HCT116 (cell line): ENCODE measurements at regions not wholly inside any gene's neighbourhood (a gene's known extent, or its start where the extent isn't known, plus 50 kb on each side); places are given as distances from the start of the nearest gene placed in this dataset.

ENCODE experiments used
- ATAC-seq: fragments of 200-7000 bp; cut with Tn5 transposase; 2 replicates; pipeline ENCODE4 v1.9.1; 2020; ENCODE audit warnings: mild to moderate bottlenecking, moderate library complexity
- BruUV-seq: library from RNA; stranded (reverse); fragments of 400-500 nt; replicated peaks from 2 replicates; lab custom pipeline; 2021; lab: Mats Ljungman, UMichigan
- CTCF ChIA-PET: fragments of 300-600 bp; sonication (Branson Sonifier 250); formaldehyde crosslinking; loops from one replicate; lab custom pipeline; 2021; ENCODE audit warnings: antibody characterized with exemption; lab: Charles Lee
- POLR2A ChIA-PET: fragments of 300-600, 350-600 bp; sonication (Branson Sonifier 250); formaldehyde crosslinking; loops from one replicate; lab custom pipeline; 2021; ENCODE audit warnings: antibody characterized with exemption; lab: Charles Lee
- RAD21 ChIA-PET, 2 experiments: fragments of 300-600 bp; sonication (Branson Sonifier 250); formaldehyde crosslinking; loops; one replicate each; lab custom pipeline; 2023; ENCODE audit warnings: low total read pairs in 2 of 2; ENCODE audit not compliant: uncharacterized antibody in 2 of 2, unreplicated experiment in 2 of 2, low non-redundant PET in 1 of 2; lab: Charles Lee
- DNase-seq: peaks from one replicate; pipeline ENCODE4 v3.0.0-alpha.2; 2010; ENCODE audit warnings: low read depth, low spot score
- H2AFZ ChIP-seq: fragments of 200-600 bp; shearing (Covaris generic), sonication (generic); 2 replicates; pipeline ENCODE4 v1.6.1; 2017; ENCODE audit warnings: low read depth, mixed run types, mixed read lengths, antibody characterized with exemption, low read length; ENCODE audit not compliant: poor library complexity, severe bottlenecking
- H3K27ac ChIP-seq: 2 replicates; pipeline ENCODE4 v1.5.1; 2012; ENCODE audit warnings: low read depth, low read length
- H3K27me3 ChIP-seq: fragments of 200-600 bp; sonication (generic); 2 replicates; pipeline ENCODE4 v1.6.1; 2016; ENCODE audit warnings: mixed run types, low read length, mixed read lengths; ENCODE audit not compliant: insufficient read depth
- H3K36me3 ChIP-seq, 2 experiments: fragments of 200-500 bp in 1 of 2; fragments of 200-600 bp in 1 of 2; sonication (Bioruptor generic) in 1 of 2; sonication (generic) in 1 of 2; 2 replicates each; pipeline versions ENCODE4 v1.5.1 to v1.6.1; 2014 to 2016; ENCODE audit warnings: low read length in 2 of 2, inconsistent platforms in 1 of 2, mixed read lengths in 1 of 2, mixed run types in 1 of 2; ENCODE audit not compliant: insufficient read depth in 2 of 2, control insufficient read depth in 1 of 2
- H3K4me1 ChIP-seq, 2 experiments: fragments of 200-600 bp in 1 of 2; sonication (generic) in 1 of 2; 2 replicates each; pipeline versions ENCODE4 v1.5.1 to v1.6.1; 2012 to 2017; ENCODE audit warnings: low read length in 2 of 2, inconsistent platforms in 1 of 2, mild to moderate bottlenecking in 1 of 2, mixed read lengths in 1 of 2, mixed run types in 1 of 2, moderate library complexity in 1 of 2; ENCODE audit not compliant: insufficient read depth in 2 of 2, control insufficient read depth in 1 of 2
- H3K4me2 ChIP-seq: fragments of 200-600 bp; sonication (generic); 2 replicates; pipeline ENCODE4 v1.6.1; 2017; ENCODE audit warnings: mixed run types, low read length, mixed read lengths
- H3K4me3 ChIP-seq, 2 experiments: fragments of 200-600 bp in 1 of 2; sonication (generic) in 1 of 2; replicated peaks in 1 of 2; 2 replicates each; pipeline ENCODE4 v1.5.1; 2011 to 2016; ENCODE audit warnings: low read length in 2 of 2, control low read depth in 1 of 2, low read depth in 1 of 2, mild to moderate bottlenecking in 1 of 2, mixed read lengths in 1 of 2, mixed run types in 1 of 2
- H3K79me2 ChIP-seq: fragments of 200-600 bp; sonication (generic); 2 replicates; pipeline ENCODE4 v1.6.1; 2017; ENCODE audit warnings: mild to moderate bottlenecking, mixed run types, low read length, moderate library complexity, mixed read lengths; ENCODE audit not compliant: insufficient read depth
- H3K9ac ChIP-seq: fragments of 200-600 bp; sonication (generic); 2 replicates; pipeline ENCODE4 v1.6.1; 2016; ENCODE audit warnings: low read length, mixed read lengths
- H3K9me2 ChIP-seq: fragments of 200-600 bp; sonication (generic), shearing (Covaris generic); 2 replicates; pipeline ENCODE4 v1.6.1; 2017; ENCODE audit warnings: mixed run types, mild to moderate bottlenecking, moderate library complexity; ENCODE audit not compliant: insufficient read depth
- H3K9me3 ChIP-seq, 2 experiments: fragments of 200-500 bp in 1 of 2; fragments of 200-600 bp in 1 of 2; sonication (Bioruptor generic) in 1 of 2; sonication (generic) in 1 of 2; 2 replicates each; pipeline ENCODE4 v1.6.1; 2014 to 2017; ENCODE audit warnings: low read length in 2 of 2, mixed read lengths in 2 of 2, inconsistent platforms in 1 of 2, low read depth in 1 of 2, mild to moderate bottlenecking in 1 of 2, mixed run types in 1 of 2, moderate library complexity in 1 of 2; ENCODE audit not compliant: control insufficient read depth in 1 of 2, insufficient read depth in 1 of 2
- H4K20me1 ChIP-seq: fragments of 200-600 bp; sonication (generic), shearing (Covaris generic); 2 replicates; pipeline ENCODE4 v1.6.1; 2017; ENCODE audit warnings: mixed run types, mild to moderate bottlenecking, moderate library complexity; ENCODE audit not compliant: insufficient read depth
- EZH2 ChIP-seq: fragments of 200-600 bp; sonication (generic); IDR thresholded peaks from 2 replicates; pipeline ENCODE4 v1.6.1; 2017; ENCODE audit warnings: antibody characterized with exemption, mixed run types
- RAD21 ChIP-seq: IDR thresholded peaks from 2 replicates; pipeline ENCODE4 v1.6.1; 2012; ENCODE audit warnings: low read depth, mild to moderate bottlenecking
- intact Hi-C: fragments of 100-400 bp; cut with micrococcal nuclease; formaldehyde crosslinking; loops from 2 replicates; pipeline ENCODE4 v1.10.0; 2022
- TF ChIP-seq, protein P1 (sequence below), 3 experiments: fragments of 200-600 bp in 1 of 3; sonication (generic) in 1 of 3; IDR thresholded peaks in 2 of 3; conservative IDR thresholded peaks in 1 of 3; 2 replicates each; pipeline ENCODE4 v1.5.1; 2012 to 2017; ENCODE audit warnings: low read depth in 2 of 3, low read length in 2 of 3, antibody characterized with exemption in 1 of 3, borderline replicate concordance in 1 of 3, control low read depth in 1 of 3, mild to moderate bottlenecking in 1 of 3, mixed read lengths in 1 of 3, mixed run types in 1 of 3, moderate library complexity in 1 of 3; ENCODE audit not compliant: insufficient read depth in 1 of 3
- TF ChIP-seq, protein P2 (sequence below): IDR thresholded peaks from 2 replicates; pipeline ENCODE4 v1.6.1; 2011; ENCODE audit warnings: mild to moderate bottlenecking, low read length, moderate library complexity; ENCODE audit not compliant: insufficient replicate concordance; ENCODE audit errors: extremely low read depth

DNA sequence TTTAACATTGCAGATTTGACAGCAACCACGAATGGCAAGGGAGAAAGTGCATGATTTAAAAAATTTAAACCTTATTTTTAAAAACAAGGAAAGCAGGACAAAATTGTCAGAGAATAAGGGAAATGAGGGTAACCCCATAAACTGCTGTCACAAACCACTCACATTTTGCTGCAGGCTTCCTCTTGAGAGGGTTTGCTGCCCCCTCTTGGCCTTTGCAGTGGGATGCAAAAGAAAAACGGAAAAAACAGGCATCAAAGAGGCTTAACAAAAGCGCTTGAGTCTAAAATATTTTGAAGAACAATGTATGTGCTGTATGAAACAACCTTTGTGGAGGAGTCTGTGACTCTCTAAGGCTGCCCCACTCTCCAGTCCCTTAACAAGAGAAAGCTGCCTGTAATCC lies 91.6 kb downstream of the TMX3 start:
- H3K36me3 ChIP-seq: no peaks in the 10 kb centered on the region
- peak; percentile 62; the same call in 1 of the 2 replicates for ATAC-seq
- POLR2A ChIA-PET: no interaction called here

More for the DNA sequence above, 91.6 kb downstream of the TMX3 start:
- Histone ChIP-seq H3K9me3 (no peaks in the 10 kb centered on the region), H3K4me2 (no peak overlapping the region), H3K79me2 (no peaks in the 10 kb centered on the region), H3K27me3 (no peaks in the 10 kb centered on the region), H3K4me3 (no peak overlapping the region), H3K4me1 (no peaks in the 10 kb centered on the region), H2AFZ (no peak overlapping the region), H3K27ac (no peak overlapping the region), H4K20me1 (no peaks in the 10 kb centered on the region), H3K9ac (no peak overlapping the region), H3K9me2 (no peaks in the 10 kb centered on the region)
- intact Hi-C loops: loop anchor here (5.0 kb wide), 1 partner anchor 1406 kb away; no protein-coding TSS in a partner anchor
- ChIA-PET CTCF (no interaction called here), RAD21 (no interaction called here)
- BruUV-seq: no TSS peak
- DNase-seq: peak; percentile 16
- TF ChIP-seq EZH2 (no peak), RAD21 (peak; percentile 55)
- TF ChIP-seq, protein P1, sequence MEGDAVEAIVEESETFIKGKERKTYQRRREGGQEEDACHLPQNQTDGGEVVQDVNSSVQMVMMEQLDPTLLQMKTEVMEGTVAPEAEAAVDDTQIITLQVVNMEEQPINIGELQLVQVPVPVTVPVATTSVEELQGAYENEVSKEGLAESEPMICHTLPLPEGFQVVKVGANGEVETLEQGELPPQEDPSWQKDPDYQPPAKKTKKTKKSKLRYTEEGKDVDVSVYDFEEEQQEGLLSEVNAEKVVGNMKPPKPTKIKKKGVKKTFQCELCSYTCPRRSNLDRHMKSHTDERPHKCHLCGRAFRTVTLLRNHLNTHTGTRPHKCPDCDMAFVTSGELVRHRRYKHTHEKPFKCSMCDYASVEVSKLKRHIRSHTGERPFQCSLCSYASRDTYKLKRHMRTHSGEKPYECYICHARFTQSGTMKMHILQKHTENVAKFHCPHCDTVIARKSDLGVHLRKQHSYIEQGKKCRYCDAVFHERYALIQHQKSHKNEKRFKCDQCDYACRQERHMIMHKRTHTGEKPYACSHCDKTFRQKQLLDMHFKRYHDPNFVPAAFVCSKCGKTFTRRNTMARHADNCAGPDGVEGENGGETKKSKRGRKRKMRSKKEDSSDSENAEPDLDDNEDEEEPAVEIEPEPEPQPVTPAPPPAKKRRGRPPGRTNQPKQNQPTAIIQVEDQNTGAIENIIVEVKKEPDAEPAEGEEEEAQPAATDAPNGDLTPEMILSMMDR (IDR thresholded peaks at IDR 0.05 in 2 of 3, conservative IDR thresholded peaks at IDR 0.05 in 1 of 3; ENCODE audit: borderline replicate concordance in 1 of 3, insufficient read depth in 1 of 3, low read depth in 2 of 3, low read length in 2 of 3): peak; percentile 4 to 68 (median 65); a peak in 4 of 6 replicates
- TF ChIP-seq, protein P2, sequence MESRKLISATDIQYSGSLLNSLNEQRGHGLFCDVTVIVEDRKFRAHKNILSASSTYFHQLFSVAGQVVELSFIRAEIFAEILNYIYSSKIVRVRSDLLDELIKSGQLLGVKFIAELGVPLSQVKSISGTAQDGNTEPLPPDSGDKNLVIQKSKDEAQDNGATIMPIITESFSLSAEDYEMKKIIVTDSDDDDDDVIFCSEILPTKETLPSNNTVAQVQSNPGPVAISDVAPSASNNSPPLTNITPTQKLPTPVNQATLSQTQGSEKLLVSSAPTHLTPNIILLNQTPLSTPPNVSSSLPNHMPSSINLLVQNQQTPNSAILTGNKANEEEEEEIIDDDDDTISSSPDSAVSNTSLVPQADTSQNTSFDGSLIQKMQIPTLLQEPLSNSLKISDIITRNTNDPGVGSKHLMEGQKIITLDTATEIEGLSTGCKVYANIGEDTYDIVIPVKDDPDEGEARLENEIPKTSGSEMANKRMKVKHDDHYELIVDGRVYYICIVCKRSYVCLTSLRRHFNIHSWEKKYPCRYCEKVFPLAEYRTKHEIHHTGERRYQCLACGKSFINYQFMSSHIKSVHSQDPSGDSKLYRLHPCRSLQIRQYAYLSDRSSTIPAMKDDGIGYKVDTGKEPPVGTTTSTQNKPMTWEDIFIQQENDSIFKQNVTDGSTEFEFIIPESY: no peak
